Upper lobe of right lung (tissue), 1 donor: ENCODE measurements at regions not wholly inside any gene's neighbourhood (a gene's known extent, or its start where the extent isn't known, plus 50 kb on each side); places are given as distances from the start of the nearest gene placed in this dataset.

Experiments used
- ATAC-seq: fragments of 200-7000 bp; cut with Tn5 transposase; one replicate; pipeline ENCODE4 v1.9.1; 2020; ENCODE audit warnings: mild to moderate bottlenecking, moderate library complexity
- DNase-seq: peaks from one replicate; pipeline ENCODE4 v3.0.0-alpha.2; 2020
- H3K27ac ChIP-seq: fragments of 200-600 bp; one replicate; pipeline ENCODE4 v1.8.0; 2022
- H3K27me3 ChIP-seq: fragments of 200-600 bp; one replicate; pipeline ENCODE4 v1.8.0; 2022; ENCODE audit warnings: mild to moderate bottlenecking
- H3K36me3 ChIP-seq: fragments of 200-600 bp; one replicate; pipeline ENCODE4 v1.8.0; 2022
- H3K4me1 ChIP-seq: fragments of 200-600 bp; one replicate; pipeline ENCODE4 v1.8.0; 2022
- H3K4me3 ChIP-seq: fragments of 200-600 bp; one replicate; pipeline ENCODE4 v1.8.0; 2022; ENCODE audit warnings: mild to moderate bottlenecking
- H3K9me3 ChIP-seq: fragments of 200-600 bp; one replicate; pipeline ENCODE4 v1.8.0; 2022
- CTCF ChIP-seq: fragments of 200-600 bp; IDR thresholded peaks from one replicate; pipeline ENCODE4 v1.8.0; 2022; ENCODE audit warnings: antibody characterized with exemption
- intact Hi-C: fragments of 100-400 bp; cut with DNase I; formaldehyde crosslinking; loops from one replicate; pipeline ENCODE4 v1.11.0; 2022
- donor health status: DM: no; HTN: yes; CAD: no; lungs with severe emphysema.

DNA sequence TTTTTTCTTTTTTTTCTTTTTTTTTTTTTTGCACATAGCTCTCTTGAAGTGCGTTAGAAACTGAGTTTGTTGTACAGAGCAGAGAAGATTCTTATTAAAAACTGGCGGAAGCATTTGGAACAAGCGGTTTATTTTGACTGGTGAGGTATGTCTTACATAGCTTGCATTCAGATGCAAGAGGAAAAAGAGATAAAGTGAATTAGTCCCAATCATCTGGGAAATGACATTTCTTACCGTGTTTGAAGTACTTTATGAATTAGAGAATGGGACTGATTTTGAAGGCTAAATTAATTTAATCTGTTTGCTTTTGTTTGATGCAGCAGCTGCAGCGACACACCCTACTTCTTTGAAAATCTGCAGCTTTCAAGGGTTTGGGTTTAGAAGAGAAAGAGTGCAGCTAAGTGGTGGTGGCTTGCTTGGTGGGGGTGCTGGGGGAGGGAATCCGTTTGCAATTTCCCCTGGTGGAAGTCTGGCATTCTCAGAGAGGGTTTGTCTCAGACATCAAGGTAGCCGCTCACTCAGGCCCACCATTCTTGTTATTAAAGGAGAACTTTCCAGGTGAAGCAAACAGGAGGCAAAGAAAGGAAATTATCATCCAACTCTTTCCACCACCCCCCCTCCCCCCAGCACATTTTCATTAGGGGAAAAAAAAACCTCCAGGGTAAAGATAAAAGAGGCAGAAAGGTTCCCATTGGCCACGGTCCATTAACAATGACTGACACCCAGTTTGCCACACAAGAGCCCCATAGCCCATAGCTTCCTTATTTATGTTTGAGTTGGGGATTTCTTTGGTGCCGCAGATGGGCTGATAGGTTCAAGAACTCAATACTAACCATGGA, 231.7 kb downstream of the SKIDA1 start:
- H3K36me3 ChIP-seq, result no peaks in the 10 kb centered on the region
- DNase-seq, result no peak
- intact Hi-C loops, result no loop called here
- H3K27me3 ChIP-seq, result no peaks in the 10 kb centered on the region
- H3K27ac ChIP-seq, result no peak overlapping the region
- H3K4me1 ChIP-seq, result peaks cover 15% of the 10 kb centered on the region
- no peak for TF ChIP-seq CTCF
- H3K9me3 ChIP-seq, result no peaks in the 10 kb centered on the region
- ATAC-seq, result no peak
- no peak overlapping the region for H3K4me3 ChIP-seq

DNA sequence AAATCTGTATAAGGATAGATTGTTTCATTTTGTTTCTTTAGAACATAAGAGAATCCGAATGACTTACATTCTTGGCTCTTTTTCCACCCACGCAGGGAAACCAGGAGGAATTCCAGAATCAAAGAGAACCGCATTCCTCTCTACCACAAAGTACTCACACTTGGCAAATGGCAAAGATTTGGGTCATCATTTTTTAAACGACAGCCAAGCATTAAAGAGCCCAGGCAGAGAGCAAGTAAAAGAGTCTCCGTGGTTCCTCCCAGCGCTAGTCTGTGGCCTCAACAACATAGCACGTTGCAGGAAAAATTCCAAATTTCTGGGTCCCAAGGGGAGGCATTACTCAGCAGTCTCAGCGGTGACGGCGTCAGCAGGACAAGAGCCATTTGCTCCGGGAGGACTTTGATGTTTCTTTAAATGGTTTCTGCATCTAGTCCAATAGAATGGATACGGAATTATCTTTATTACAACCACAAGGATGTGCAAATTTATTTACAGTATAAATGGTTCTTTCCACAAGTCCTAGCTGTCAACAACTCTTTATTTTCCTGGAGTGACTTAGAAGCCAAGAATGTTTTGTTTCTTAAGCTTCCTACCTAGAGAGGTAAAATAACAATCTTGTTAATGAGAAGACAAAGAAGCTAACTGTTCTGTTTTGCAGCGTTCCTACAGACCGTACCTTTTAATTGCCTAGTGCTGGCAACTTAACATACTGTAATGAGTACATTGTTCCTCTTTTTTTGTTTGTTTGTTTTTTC, 232.5 kb downstream of the SKIDA1 start:
- intact Hi-C loops, result no loop called here
- H3K27ac ChIP-seq, result no peak overlapping the region
- peak overlapping the region; percentile 8 for H3K4me3 ChIP-seq
- H3K4me1 ChIP-seq, result peaks cover 15% of the 10 kb centered on the region
- ATAC-seq (peak; percentile 90), DNase-seq (peak; percentile 68)
- H3K27me3 ChIP-seq, result no peaks in the 10 kb centered on the region
- TF ChIP-seq CTCF, result no peak
- H3K36me3 ChIP-seq, result no peaks in the 10 kb centered on the region
- no peaks in the 10 kb centered on the region for H3K9me3 ChIP-seq

GRCh38 chr10:21290499-21291160, 234.9 kb downstream of the SKIDA1 start:
- no peaks in the 10 kb centered on the region for H3K9me3 ChIP-seq
- no peak for ATAC-seq
- H3K27ac ChIP-seq, result no peak overlapping the region
- peaks cover 15% of the 10 kb centered on the region for H3K4me1 ChIP-seq
- H3K27me3 ChIP-seq, result no peaks in the 10 kb centered on the region
- no peak for DNase-seq
- TF ChIP-seq CTCF, result no peak
- intact Hi-C loops, result no loop called here
- no peaks in the 10 kb centered on the region for H3K36me3 ChIP-seq
- H3K4me3 ChIP-seq, result no peak overlapping the region

GRCh38 chr10:21289961-21290360, 235.5 kb downstream of the SKIDA1 start:
- Histone ChIP-seq H3K36me3 (no peaks in the 10 kb centered on the region), H3K27me3 (no peaks in the 10 kb centered on the region), H3K4me3 (no peak overlapping the region), H3K27ac (no peak overlapping the region), H3K9me3 (no peaks in the 10 kb centered on the region), H3K4me1 (peaks cover 15% of the 10 kb centered on the region)
- ATAC-seq, result no peak
- no peak for TF ChIP-seq CTCF
- no peak for DNase-seq
- intact Hi-C loops, result no loop called here

DNA sequence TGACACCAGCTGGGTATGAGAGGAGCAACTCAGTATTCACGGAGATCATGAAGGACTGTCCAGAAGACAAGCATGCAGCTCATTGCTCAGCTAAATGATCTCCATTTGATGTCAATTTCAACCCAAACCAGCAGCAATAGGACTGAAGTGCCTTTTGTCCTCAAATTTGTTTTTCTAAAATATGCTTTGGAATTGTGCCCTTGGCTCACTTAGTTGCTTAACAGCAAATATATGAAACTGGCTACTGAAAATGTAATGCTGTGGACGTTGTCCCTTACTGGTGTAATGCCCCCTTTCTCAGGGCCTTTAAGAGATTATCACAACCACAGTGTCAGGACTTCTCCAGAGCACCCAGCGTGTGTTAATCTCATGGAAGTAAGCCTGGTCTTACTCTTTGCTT, 236.2 kb downstream of the SKIDA1 start:
- DNase-seq, result no peak
- H3K9me3 ChIP-seq, result no peaks in the 10 kb centered on the region
- TF ChIP-seq CTCF, result no peak
- H3K27ac ChIP-seq, result no peak overlapping the region
- no peaks in the 10 kb centered on the region for H3K27me3 ChIP-seq
- no peak overlapping the region for H3K4me3 ChIP-seq
- no peak for ATAC-seq
- peaks cover 15% of the 10 kb centered on the region for H3K4me1 ChIP-seq
- H3K36me3 ChIP-seq, result no peaks in the 10 kb centered on the region
- intact Hi-C loops, result no loop called here
